GM18505 (cell line): ENCODE measurements at regions not wholly inside any gene's neighbourhood (a gene's known extent, or its start where the extent isn't known, plus 50 kb on each side); places are given as distances from the start of the nearest gene placed in this dataset.
"Not testable (repeated sequence)": the region's sequence is repeated elsewhere in the genome, so short reads cannot be mapped to it uniquely, and the experiment has no call there.

Experiments
- ATAC-seq: cut with Tn5 transposase; IDR thresholded peaks from one replicate; pipeline ENCODE4 v1.9.1; 2021; ENCODE audit not compliant: unreplicated experiment
- POLR2A ChIP-seq: IDR thresholded peaks from 4 replicates; pipeline ENCODE4 v1.6.1; 2011; ENCODE audit warnings: borderline replicate concordance; ENCODE audit not compliant: insufficient read depth, insufficient read length; ENCODE audit errors: extremely low read depth

GRCh38 chr10:44167752-44168151 lies 217.1 kb downstream of the CXCL12 start:
- ATAC-seq: no peak
- TF ChIP-seq POLR2A: no peak

GRCh38 chr10:44166441-44166840 lies 218.5 kb downstream of the CXCL12 start:
- ATAC-seq: no peak
- no peak for TF ChIP-seq POLR2A

DNA sequence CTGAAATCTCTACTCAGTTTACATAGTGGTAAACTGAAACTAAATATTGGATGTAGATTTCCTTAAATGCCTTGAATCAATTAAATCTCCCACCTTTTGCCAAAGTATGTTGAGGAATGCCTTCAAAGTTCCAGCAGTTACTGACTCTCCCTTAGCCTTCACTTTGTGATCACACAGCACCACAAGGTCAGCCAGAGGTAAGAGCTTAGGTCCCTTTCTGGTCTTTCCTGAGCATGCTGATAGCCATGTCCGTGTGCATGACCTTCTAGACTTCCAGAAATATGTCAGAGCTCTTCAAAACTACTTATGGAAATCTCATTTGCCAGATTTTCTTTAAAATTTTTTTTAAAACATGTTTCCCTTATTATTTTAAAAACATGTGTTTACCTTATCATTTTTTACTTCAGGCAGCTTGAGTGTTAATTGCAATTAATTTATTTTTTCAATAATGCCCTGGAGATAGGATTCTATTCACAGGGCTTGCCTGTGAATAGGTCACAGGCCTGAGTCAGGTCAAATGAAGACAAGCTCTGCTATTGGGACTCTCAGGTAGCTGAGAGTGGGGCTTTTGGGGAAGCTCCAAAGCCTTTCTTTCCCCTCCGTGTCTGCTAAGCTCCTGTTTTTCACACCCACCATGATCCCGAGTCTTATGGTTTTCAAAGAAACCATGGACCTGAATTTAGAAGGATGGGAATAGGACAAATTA lies 220.5 kb downstream of the CXCL12 start:
- ATAC-seq: no peak
- TF ChIP-seq POLR2A: no peak

- no peak for ATAC-seq
- no peak for TF ChIP-seq POLR2A
Measured at GRCh38 chr10:44161184-44161583, 223.7 kb downstream of the CXCL12 start.

- TF ChIP-seq POLR2A: no peak
- no peak for ATAC-seq
Measured at GRCh38 chr10:44157574-44157973, 227.3 kb downstream of the CXCL12 start.

DNA sequence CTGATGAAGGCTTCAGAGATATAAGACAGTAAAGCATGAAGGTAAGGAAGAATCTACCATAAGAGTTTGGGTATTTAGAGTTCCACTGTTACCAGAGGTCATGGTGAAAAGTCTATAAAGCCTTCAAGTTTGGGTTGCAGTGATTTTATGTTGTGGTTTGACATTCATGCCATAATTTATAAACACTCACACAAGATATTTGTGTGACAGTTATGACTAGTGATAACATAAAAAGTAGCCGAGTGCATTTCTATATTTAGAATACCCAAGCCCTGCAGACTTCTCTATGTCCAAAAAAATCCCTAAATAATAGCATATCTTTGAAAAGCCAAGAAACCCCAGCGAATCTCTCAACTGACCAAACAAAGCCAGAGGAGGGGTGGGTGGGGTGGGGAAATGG lies 229.9 kb downstream of the CXCL12 start:
- no peak for TF ChIP-seq POLR2A
- ATAC-seq: no peak

DNA sequence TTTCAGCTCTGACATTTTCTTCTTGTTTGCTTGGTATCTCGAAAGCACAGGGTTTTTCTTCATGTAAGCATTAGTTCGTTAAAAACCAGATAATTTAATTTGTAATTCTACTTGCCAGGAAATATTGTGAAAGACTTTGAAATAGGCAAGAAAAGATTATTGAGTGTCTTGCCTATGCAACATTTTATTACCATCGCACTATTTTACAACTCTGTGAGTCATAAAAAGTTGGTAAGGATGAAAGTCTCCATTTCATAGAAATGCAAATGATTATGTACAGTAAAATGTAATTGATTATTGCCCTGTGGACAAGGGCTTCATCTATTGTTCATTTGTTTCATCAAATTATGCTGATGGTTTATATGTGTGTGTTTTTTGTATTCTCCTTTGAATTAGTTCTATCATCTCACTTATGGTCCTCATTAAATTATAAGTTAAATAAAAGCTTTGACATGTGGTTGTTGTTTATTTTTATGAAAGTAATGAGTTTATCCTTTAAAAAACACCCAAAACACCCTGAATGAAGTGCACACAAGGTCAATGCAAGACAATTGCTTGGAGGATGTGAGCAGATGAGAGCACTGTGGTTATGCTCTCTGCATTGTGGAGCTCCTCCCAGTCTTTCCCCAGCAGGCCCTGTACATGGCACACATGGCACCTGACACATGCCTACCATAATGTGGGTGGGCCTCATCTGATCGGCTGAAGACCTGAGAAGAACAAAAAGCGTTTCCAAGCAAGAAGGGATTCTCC lies 230.8 kb downstream of the CXCL12 start:
- TF ChIP-seq POLR2A: no peak
- ATAC-seq: no peak

DNA sequence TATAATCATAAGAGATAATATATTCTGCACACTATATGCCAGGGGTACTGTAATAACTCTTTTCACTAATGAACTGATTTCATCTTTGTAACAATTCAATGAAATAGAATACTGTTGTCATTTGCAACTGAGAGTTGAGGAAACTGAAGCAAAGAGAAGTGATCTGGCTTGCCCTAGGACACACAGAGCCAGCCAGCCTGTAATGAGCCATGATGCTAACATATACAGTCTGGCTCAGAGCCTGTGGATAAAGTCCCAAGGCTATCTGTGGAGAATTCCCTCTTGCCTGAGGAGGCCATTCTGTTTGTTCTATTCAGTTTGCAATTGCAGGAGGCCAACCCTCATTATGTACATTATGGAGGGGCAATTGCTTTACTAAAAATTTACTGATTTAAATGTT lies 241.3 kb downstream of the CXCL12 start:
- no peak for ATAC-seq
- no peak for TF ChIP-seq POLR2A

DNA sequence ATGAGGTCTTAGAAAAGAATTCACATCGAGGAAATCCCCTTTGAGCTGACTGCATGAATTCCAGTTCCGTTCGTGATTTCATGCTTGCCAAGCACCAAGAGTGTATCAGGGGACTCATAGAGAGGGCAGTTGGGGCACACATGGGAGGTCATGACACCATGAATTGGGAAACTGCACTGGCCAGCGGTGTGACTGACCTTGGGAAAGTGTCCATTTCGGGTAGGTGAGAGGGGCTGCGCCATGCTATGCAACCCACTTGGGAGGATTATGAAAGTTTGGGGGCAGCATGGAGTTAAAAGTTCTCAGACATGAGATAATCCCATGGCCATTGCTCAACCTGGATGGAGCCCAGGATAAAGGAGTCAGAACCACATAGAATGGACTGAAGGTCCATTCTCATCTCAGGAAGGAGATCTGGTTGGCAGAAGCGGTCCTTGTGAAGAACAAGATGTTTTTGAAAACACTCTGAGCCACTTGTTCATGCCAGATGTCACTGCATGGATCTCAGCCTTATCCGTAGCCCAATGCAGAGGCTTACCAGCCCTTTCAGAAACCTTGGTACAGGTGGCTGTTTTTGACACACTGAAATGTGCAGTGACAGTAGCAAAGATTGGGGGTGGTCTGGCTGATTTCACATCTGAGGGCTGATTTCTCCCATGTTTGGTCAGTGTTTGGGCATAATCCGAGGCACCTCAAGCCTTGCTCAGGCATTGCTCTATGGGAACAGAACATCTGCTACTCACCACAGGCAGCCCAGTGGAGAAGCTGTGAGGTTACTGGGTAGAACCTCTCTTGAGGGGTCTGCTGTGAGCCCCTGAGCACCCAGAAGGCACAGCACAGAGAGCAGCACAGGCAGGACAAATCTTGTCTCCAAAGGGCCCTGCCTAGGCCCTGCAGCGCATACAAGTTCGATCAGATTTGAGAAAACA lies 252.3 kb downstream of the CXCL12 start:
- TF ChIP-seq POLR2A: no peak
- no peak for ATAC-seq

DNA sequence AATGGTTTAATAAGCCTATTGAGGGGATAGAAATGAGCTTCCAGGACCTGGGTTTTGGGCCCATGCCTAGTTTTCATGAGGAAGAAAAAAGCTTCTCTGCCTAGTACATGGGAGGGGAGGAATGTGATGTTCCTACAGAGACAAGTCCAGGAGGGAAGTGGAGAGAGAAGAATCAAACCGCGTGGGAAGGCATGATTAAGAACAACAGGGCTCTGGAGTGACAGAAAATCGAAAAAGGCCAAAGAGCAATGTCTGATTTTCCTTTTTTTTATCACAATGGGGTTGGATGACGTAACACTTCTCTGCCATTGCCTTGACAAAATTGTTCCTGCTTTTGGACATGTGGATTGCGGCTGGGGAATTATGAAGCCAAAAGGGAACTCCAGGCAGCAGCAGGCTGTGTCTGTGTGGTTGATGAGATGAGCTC lies 258.6 kb downstream of the CXCL12 start:
- no peak for ATAC-seq
- no peak for TF ChIP-seq POLR2A

DNA sequence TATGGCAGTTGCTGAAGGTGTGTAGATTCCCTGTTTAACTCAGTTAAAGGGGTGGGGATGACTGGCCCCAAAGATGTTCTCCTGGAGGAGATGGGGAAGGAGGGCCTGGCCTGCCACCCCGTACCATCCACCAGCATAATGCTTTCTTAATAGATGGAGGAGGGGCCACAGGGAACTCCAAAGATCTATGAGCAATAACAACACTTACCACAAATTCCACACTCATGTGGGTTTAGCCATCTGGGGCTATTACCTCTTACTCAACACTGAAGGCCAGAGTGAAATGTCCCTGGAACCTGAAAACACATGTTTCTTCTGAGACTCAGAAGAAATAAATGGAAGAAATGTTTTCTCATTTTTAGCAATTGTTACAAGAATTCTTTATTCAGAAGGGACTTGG lies 259.0 kb downstream of the CXCL12 start:
- TF ChIP-seq POLR2A: no peak
- no peak for ATAC-seq

GRCh38 chr10:44118500-44118899 lies 266.4 kb downstream of the CXCL12 start:
- no peak for TF ChIP-seq POLR2A
- ATAC-seq: no peak

GRCh38 chr10:44116474-44116873 lies 268.4 kb downstream of the CXCL12 start:
- TF ChIP-seq POLR2A: no peak
- ATAC-seq: no peak

GRCh38 chr10:44115516-44115915 lies 269.4 kb downstream of the CXCL12 start:
- ATAC-seq: no peak
- TF ChIP-seq POLR2A: no peak

DNA sequence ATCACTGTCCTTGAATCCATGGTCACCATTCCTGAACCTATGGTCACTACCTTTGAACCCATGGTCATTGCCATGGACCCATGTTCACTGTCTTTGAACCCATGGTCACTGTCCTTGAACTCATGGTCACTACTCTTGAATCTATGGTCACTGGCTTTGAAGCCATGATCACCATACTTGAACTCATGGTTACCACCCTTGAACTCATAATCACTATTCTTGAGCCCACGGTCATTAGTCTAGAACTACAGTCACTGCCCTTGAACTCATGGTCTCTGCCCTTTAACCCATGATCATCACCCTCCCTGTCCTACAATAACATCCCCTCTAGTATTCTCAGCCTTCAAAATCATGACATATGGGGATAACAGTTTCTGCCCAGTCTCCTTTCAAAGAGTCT lies 270.5 kb downstream of the CXCL12 start:
- ATAC-seq: no peak

GRCh38 chr10:44112280-44112679 lies 272.6 kb downstream of the CXCL12 start:
- not testable (repeated sequence) for ATAC-seq

More for the DNA sequence above, 270.5 kb downstream of the CXCL12 start:
- TF ChIP-seq POLR2A: no peak
